ENCODE measurements at regions not wholly inside any gene's neighbourhood (a gene's known extent, or its start where the extent isn't known, plus 50 kb on each side); places are given as distances from the start of the nearest gene placed in this dataset.

GRCh38 chr6:157756708-157757429 lies 66.2 kb upstream of the SNX9 start:
- peak; percentile 92 for DNase-seq (ENCODE audit: low spot score)

GRCh38 chr6:157757430-157758403 lies 65.3 kb upstream of the SNX9 start:
- no peak for DNase-seq (ENCODE audit: low spot score)

GRCh38 chr6:157758516-157759023 lies 64.5 kb upstream of the SNX9 start:
- DNase-seq (ENCODE audit: low spot score), result no peak

- peak; percentile 88 for DNase-seq (ENCODE audit: low spot score)
These were observed 64.0 kb upstream of the SNX9 start for GRCh38 chr6:157759028-157759427.

GRCh38 chr6:157760137-157760536 lies 62.9 kb upstream of the SNX9 start:
- DNase-seq (ENCODE audit: low spot score), result no peak

- DNase-seq (ENCODE audit: low spot score), result peak; percentile 75
These were observed 62.3 kb upstream of the SNX9 start for GRCh38 chr6:157760589-157761330.

GRCh38 chr6:157761331-157761921 lies 61.6 kb upstream of the SNX9 start:
- peak; percentile 52 for DNase-seq (ENCODE audit: low spot score)

- DNase-seq (ENCODE audit: low spot score), result no peak
These were observed 61.1 kb upstream of the SNX9 start for GRCh38 chr6:157761926-157762325.

GRCh38 chr6:157762636-157763035 lies 60.4 kb upstream of the SNX9 start:
- no peak for DNase-seq (ENCODE audit: low spot score)

- DNase-seq (ENCODE audit: low spot score), result peak; percentile 98
These were observed 59.7 kb upstream of the SNX9 start for GRCh38 chr6:157763129-157763903.

- no peak for DNase-seq (ENCODE audit: low spot score)
These were observed 59.2 kb upstream of the SNX9 start for GRCh38 chr6:157763904-157764177.

- DNase-seq (ENCODE audit: low spot score), result peak; percentile 100
These were observed 58.6 kb upstream of the SNX9 start for GRCh38 chr6:157764178-157765068.

GRCh38 chr6:157766901-157767774 lies 55.9 kb upstream of the SNX9 start:
- DNase-seq (ENCODE audit: low spot score), result no peak

GRCh38 chr6:157767775-157768156 lies 55.3 kb upstream of the SNX9 start:
- no peak for DNase-seq (ENCODE audit: low spot score)

- no peak for DNase-seq (ENCODE audit: low spot score)
These were observed 54.7 kb upstream of the SNX9 start for GRCh38 chr6:157768304-157768703.

GRCh38 chr6:157768863-157769551 lies 54.0 kb upstream of the SNX9 start:
- no peak for DNase-seq (ENCODE audit: low spot score)

- DNase-seq (ENCODE audit: low spot score), result peak; percentile 77
These were observed 53.1 kb upstream of the SNX9 start for GRCh38 chr6:157769776-157770426.

- peak; percentile 52 for DNase-seq (ENCODE audit: low spot score)
These were observed 52.1 kb upstream of the SNX9 start for GRCh38 chr6:157770946-157771345.
